HepG2 (cell line): ENCODE measurements at regions not wholly inside any gene's neighbourhood (a gene's known extent, or its start where the extent isn't known, plus 50 kb on each side); places are given as distances from the start of the nearest gene placed in this dataset.

Experiments used
- ATAC-seq: fragments of 200-7000 bp; cut with Tn5 transposase; 3 replicates; pipeline ENCODE4 v1.9.1; 2020; ENCODE audit warnings: mild to moderate bottlenecking, moderate library complexity
- BruUV-seq: library from RNA; stranded (reverse); fragments of 400-500 nt; replicated peaks from 2 replicates; lab custom pipeline; 2021; lab: Mats Ljungman, UMichigan
- CTCF ChIA-PET: fragments of 300-600 bp; formaldehyde crosslinking; extraction: SDS; loops from one replicate; lab custom pipeline; 2021; ENCODE audit warnings: low total read pairs, inconsistent platforms, low intra/inter-chr PET ratio; lab: Yijun Ruan, JAX
- POLR2A ChIA-PET: fragments of 350-600 bp; sonication (Branson Sonifier 250); formaldehyde crosslinking; loops from one replicate; lab custom pipeline; 2020; ENCODE audit warnings: antibody characterized with exemption, inconsistent platforms; lab: Yijun Ruan, JAX
- DNase-seq: peaks from one replicate; pipeline ENCODE4 v3.0.0-alpha.2; 2015; ENCODE audit warnings: low spot score
- FAIRE-seq: peaks from 3 replicates; lab custom pipeline; 2011; peaks lifted over from hg19 to GRCh38; lab: Jason Lieb, UNC
- H2AFZ ChIP-seq: one replicate; pipeline ENCODE4 v1.6.1; 2011; ENCODE audit warnings: low read length, inconsistent platforms
- H3K27ac ChIP-seq: fragments of 300-600 bp; 3 replicates; pipeline ENCODE4 v1.8.0; 2011; ENCODE audit warnings: mixed run types, mild to moderate bottlenecking, mixed read lengths, low read length, inconsistent platforms; ENCODE audit not compliant: insufficient read depth; ENCODE audit errors: extremely low read length
- H3K27me3 ChIP-seq, 2 experiments: fragments of 200-600 bp in 1 of 2; 2 replicates in 1 of 2; 3 replicates in 1 of 2; pipeline versions ENCODE4 v1.6.0 to v1.8.0; 2011; ENCODE audit warnings: low read length in 2 of 2, mild to moderate bottlenecking in 2 of 2, moderate library complexity in 2 of 2, inconsistent platforms in 1 of 2; ENCODE audit not compliant: insufficient read depth in 2 of 2, control insufficient read depth in 1 of 2
- H3K36me3 ChIP-seq, 2 experiments: fragments of 200-600 bp in 1 of 2; replicated peaks in 1 of 2; 2 replicates in 1 of 2; 3 replicates in 1 of 2; pipeline versions ENCODE4 v1.5.1 to v1.8.0; 2011; ENCODE audit warnings: low read length in 2 of 2, inconsistent platforms in 1 of 2; ENCODE audit not compliant: insufficient read depth in 2 of 2, control insufficient read depth in 1 of 2
- H3K4me1 ChIP-seq: 2 replicates; pipeline ENCODE4 v1.5.1; 2012; ENCODE audit warnings: low read length, inconsistent platforms; ENCODE audit not compliant: insufficient read depth
- H3K4me2 ChIP-seq: 2 replicates; pipeline ENCODE4 v1.6.0; 2011; ENCODE audit warnings: low read depth, low read length, inconsistent platforms
- H3K4me3 ChIP-seq, 3 experiments: fragments of 200-600 bp in 1 of 3; sonication (generic), shearing (Covaris generic) in 1 of 3; replicated peaks in 1 of 3; 2 replicates each; pipeline ENCODE4 v1.5.1; 2011 to 2016; ENCODE audit warnings: low read length in 3 of 3, inconsistent platforms in 2 of 3, low read depth in 2 of 3, mild to moderate bottlenecking in 2 of 3, control low read depth in 1 of 3, mixed read lengths in 1 of 3; ENCODE audit not compliant: insufficient read depth in 1 of 3
- H3K79me2 ChIP-seq: one replicate; pipeline ENCODE4 v1.6.1; 2011; ENCODE audit warnings: low read length, inconsistent platforms; ENCODE audit not compliant: insufficient read depth
- H3K9ac ChIP-seq: 2 replicates; pipeline ENCODE4 v1.6.0; 2011; ENCODE audit warnings: mild to moderate bottlenecking, low read depth, low read length, inconsistent platforms; ENCODE audit not compliant: insufficient read depth
- H3K9me3 ChIP-seq: 2 replicates; pipeline ENCODE4 v1.5.1; 2012; ENCODE audit warnings: mild to moderate bottlenecking, low read length
- H4K20me1 ChIP-seq: 2 replicates; pipeline ENCODE4 v1.6.0; 2011; ENCODE audit warnings: inconsistent platforms, mild to moderate bottlenecking, low read length, moderate library complexity; ENCODE audit not compliant: insufficient read depth
- CENPT ChIP-seq: sonication (generic); formaldehyde crosslinking; IDR thresholded peaks from 2 replicates; pipeline ENCODE4 v1.8.0; 2022; ENCODE audit warnings: low read depth, mild to moderate bottlenecking, moderate library complexity, missing genetic modification reagents
- FOXK1 ChIP-seq: sonication (generic); formaldehyde crosslinking; IDR thresholded peaks from 2 replicates; pipeline ENCODE4 v1.4.0; 2020; ENCODE audit warnings: low read depth, missing genetic modification reagents, borderline replicate concordance
- MAFF ChIP-seq: IDR thresholded peaks from 2 replicates; pipeline ENCODE4 v1.6.1; 2011; ENCODE audit warnings: low read depth, low read length, improper control_type of control experiment
- MAFK ChIP-seq, 2 experiments: IDR thresholded peaks in 1 of 2; conservative IDR thresholded peaks in 1 of 2; 2 replicates each; pipeline ENCODE4 v1.6.1; 2011; ENCODE audit warnings: improper control_type of control experiment in 2 of 2, low read length in 2 of 2
- MIER2 ChIP-seq: IDR thresholded peaks from 2 replicates; pipeline ENCODE4 v1.6.1; 2016; ENCODE audit warnings: missing biosample characterization, missing genetic modification reagents
- NAIF1 ChIP-seq: sonication (generic); formaldehyde crosslinking; IDR thresholded peaks from 2 replicates; pipeline ENCODE4 v1.5.0; 2020; ENCODE audit warnings: mild to moderate bottlenecking, missing genetic modification reagents, borderline replicate concordance
- NR2C2 ChIP-seq: sonication (generic); formaldehyde crosslinking; IDR thresholded peaks from 2 replicates; pipeline ENCODE4 v1.4.0; 2020; ENCODE audit warnings: missing genetic modification reagents, mild to moderate bottlenecking, moderate library complexity, borderline replicate concordance
- SP140L ChIP-seq: sonication (generic); formaldehyde crosslinking; IDR thresholded peaks from 2 replicates; pipeline ENCODE4 v1.4.0; 2020; ENCODE audit warnings: missing genetic modification reagents, borderline replicate concordance
- ZBTB20 ChIP-seq: sonication (generic); formaldehyde crosslinking; IDR thresholded peaks from 2 replicates; pipeline ENCODE4 v1.8.1; 2023; ENCODE audit warnings: missing genetic modification reagents, low read depth, mild to moderate bottlenecking, borderline replicate concordance
- ZNF12 ChIP-seq: sonication (generic); formaldehyde crosslinking; IDR thresholded peaks from 2 replicates; pipeline ENCODE4 v1.5.0; 2020; ENCODE audit warnings: missing genetic modification reagents
- ZNF333 ChIP-seq: sonication (generic); formaldehyde crosslinking; IDR thresholded peaks from 2 replicates; pipeline ENCODE4 v1.4.0; 2020; ENCODE audit warnings: mild to moderate bottlenecking, missing genetic modification reagents, borderline replicate concordance
- ZNF772 ChIP-seq: sonication (generic); formaldehyde crosslinking; IDR thresholded peaks from 2 replicates; pipeline ENCODE4 v1.5.0; 2020; ENCODE audit warnings: mild to moderate bottlenecking, missing genetic modification reagents
- WGBS: methylation state at CpG from one replicate; pipeline ENCODE4 v1.1.6; 2017; ENCODE audit warnings: low lambda C conversion rate; 5-methylcytosine and 5-hydroxymethylcytosine counted together
- in situ Hi-C: cut with HindIII; loops from 2 replicates; pipeline ENCODE4 v1.10.0; 2017; ENCODE audit warnings: low pct_unique_long_range_greater_than_20kb; ENCODE audit not compliant: extremely low pct_ligation_motif_present
- intact Hi-C: fragments of 100-400 bp; cut with micrococcal nuclease; formaldehyde crosslinking; loops from one replicate; pipeline ENCODE4 v1.10.0; 2022; ENCODE audit not compliant: unreplicated experiment
- TF ChIP-seq, protein P1 (sequence below): sonication (generic); formaldehyde crosslinking; conservative IDR thresholded peaks from 2 replicates; pipeline ENCODE4 v1.8.1; 2023; ENCODE audit warnings: missing genetic modification reagents
- TF ChIP-seq, protein P2 (sequence below): sonication (generic); formaldehyde crosslinking; IDR thresholded peaks from 2 replicates; pipeline ENCODE4 v1.5.1; 2020; ENCODE audit warnings: mild to moderate bottlenecking, moderate library complexity, missing genetic modification reagents

DNA sequence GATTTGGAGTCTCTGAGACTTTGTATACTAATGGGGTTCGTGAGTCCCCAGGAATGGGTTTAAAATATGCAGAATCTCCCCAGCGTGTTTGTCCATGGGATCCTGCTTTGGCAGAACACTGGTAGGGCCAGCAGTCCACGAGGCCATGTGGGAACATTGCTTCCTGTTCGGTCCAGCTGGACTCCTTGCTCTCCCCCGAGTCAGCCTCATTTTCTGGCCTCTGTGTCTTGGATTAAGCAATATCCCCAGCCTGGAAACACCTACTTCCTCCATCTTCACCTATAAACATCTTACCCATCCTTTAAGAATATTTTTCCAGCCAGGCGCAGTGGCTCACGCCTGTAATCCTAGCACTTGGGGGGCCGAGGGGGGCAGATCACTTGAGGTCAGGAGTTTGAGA lies 142.4 kb downstream of the NAV1 start (continued):
- TF ChIP-seq CENPT (CRISPR knock-in tag) (no peak), ZNF12 (no peak), ZBTB20 (CRISPR knock-in tag) (no peak), NR2C2 (no peak), ZNF333 (no peak), SP140L (CRISPR knock-in tag) (no peak), MIER2 (no peak), FOXK1 (CRISPR knock-in tag) (no peak), NAIF1 (CRISPR knock-in tag) (no peak)
- TF ChIP-seq, protein P1, sequence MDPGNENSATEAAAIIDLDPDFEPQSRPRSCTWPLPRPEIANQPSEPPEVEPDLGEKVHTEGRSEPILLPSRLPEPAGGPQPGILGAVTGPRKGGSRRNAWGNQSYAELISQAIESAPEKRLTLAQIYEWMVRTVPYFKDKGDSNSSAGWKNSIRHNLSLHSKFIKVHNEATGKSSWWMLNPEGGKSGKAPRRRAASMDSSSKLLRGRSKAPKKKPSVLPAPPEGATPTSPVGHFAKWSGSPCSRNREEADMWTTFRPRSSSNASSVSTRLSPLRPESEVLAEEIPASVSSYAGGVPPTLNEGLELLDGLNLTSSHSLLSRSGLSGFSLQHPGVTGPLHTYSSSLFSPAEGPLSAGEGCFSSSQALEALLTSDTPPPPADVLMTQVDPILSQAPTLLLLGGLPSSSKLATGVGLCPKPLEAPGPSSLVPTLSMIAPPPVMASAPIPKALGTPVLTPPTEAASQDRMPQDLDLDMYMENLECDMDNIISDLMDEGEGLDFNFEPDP, result no peak
- TF ChIP-seq, protein P2, sequence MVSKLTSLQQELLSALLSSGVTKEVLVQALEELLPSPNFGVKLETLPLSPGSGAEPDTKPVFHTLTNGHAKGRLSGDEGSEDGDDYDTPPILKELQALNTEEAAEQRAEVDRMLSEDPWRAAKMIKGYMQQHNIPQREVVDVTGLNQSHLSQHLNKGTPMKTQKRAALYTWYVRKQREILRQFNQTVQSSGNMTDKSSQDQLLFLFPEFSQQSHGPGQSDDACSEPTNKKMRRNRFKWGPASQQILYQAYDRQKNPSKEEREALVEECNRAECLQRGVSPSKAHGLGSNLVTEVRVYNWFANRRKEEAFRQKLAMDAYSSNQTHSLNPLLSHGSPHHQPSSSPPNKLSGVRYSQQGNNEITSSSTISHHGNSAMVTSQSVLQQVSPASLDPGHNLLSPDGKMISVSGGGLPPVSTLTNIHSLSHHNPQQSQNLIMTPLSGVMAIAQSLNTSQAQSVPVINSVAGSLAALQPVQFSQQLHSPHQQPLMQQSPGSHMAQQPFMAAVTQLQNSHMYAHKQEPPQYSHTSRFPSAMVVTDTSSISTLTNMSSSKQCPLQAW (CRISPR knock-in tag), result no peak

DNA sequence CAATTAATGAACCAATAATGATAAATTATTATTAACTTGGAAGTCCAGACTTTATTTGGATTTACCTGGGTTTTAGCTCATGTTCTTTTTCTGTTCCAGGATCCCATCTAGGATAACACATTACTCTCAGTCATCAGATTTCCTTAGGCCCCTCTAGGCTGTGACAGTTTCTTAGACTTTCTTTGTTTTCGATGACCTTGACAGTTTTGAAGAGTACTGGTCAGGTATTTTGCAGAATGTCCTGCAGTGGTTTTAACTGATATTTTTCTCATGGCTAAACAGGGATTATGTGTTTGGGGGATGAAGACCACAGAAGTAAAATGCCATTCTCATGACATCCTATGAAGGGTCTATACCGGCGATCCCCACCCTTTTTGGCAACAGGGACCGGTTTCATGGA lies 144.0 kb downstream of the NAV1 start:
- ATAC-seq (no peak), DNase-seq (no peak), FAIRE-seq (no peak)
- Histone ChIP-seq H2AFZ (no peak overlapping the region), H3K9me3 (no peaks in the 10 kb centered on the region), H3K4me2 (no peak overlapping the region), H3K27me3 (peaks cover 0 to 27% of the 10 kb centered on the region in 2 experiments; a peak in 3 of 5 replicates), H3K4me3 (no peak overlapping the region), H3K79me2 (no peaks in the 10 kb centered on the region), H3K4me1 (no peaks in the 10 kb centered on the region), H3K9ac (no peak overlapping the region), H3K27ac (no peak overlapping the region), H3K36me3 (no peaks in the 10 kb centered on the region), H4K20me1 (no peaks in the 10 kb centered on the region)
- in situ Hi-C loops, result no loop called here
- ChIA-PET POLR2A (no interaction called here), CTCF (no interaction called here)
- BruUV-seq, result no TSS peak
- 14% methylated on average over 4 of the region's 4 CpGs for WGBS
- intact Hi-C loops, result no loop called here
- peak; percentile 36 to 58; a peak in 3 of 4 replicates for TF ChIP-seq MAFK (conservative IDR thresholded peaks at IDR 0.05 in 1 of 2, IDR thresholded peaks at IDR 0.05 in 1 of 2; ENCODE audit: low read length in 2 of 2)
- peak; percentile 46; the same call in 1 of the 2 replicates for TF ChIP-seq MAFF
- no peak for TF ChIP-seq ZNF772 (CRISPR knock-in tag)
